K562 (cell line): ENCODE measurements at regions not wholly inside any gene's neighbourhood (a gene's known extent, or its start where the extent isn't known, plus 50 kb on each side); places are given as distances from the start of the nearest gene placed in this dataset.

ENCODE experiments used
- ATAC-seq: fragments of 200-7000 bp; cut with Tn5 transposase; 3 replicates; pipeline ENCODE4 v1.9.1; 2020; ENCODE audit warnings: moderate library complexity
- BruUV-seq: library from RNA; stranded (reverse); fragments of 400-500 nt; replicated peaks from 2 replicates; lab custom pipeline; 2021; lab: Mats Ljungman, UMichigan
- CTCF ChIA-PET: fragments of 300-600 bp; formaldehyde crosslinking; extraction: SDS; loops from one replicate; lab custom pipeline; 2021; ENCODE audit warnings: low intra/inter-chr PET ratio; lab: Yijun Ruan, JAX
- POLR2A ChIA-PET: fragments of 300-600, 350-650 bp; sonication (Branson Sonifier 250); formaldehyde crosslinking; extraction: SDS; loops from one replicate; lab custom pipeline; 2021; ENCODE audit warnings: antibody characterized with exemption, inconsistent platforms; lab: Yijun Ruan, JAX
- DNase-seq, 4 experiments: peaks; one replicate each; pipeline versions ENCODE4 v3.0.0 to v3.0.0-alpha.2; 2011 to 2018; ENCODE audit warnings: low spot score in 3 of 4, mixed read lengths in 3 of 4; ENCODE audit errors: extremely low read depth in 1 of 4
- FAIRE-seq: peaks from 2 replicates; lab custom pipeline; 2011; peaks lifted over from hg19 to GRCh38; lab: Jason Lieb, UNC
- H2AFZ ChIP-seq: 2 replicates; pipeline ENCODE4 v1.6.0; 2011; ENCODE audit warnings: low read depth, low read length, control low read depth, inconsistent platforms
- H3K27ac ChIP-seq: fragments of 200-600 bp; 3 replicates; pipeline ENCODE4 v1.8.0; 2011; ENCODE audit warnings: low read depth, mild to moderate bottlenecking, control low read depth, inconsistent platforms, low read length, moderate library complexity, mixed read lengths; ENCODE audit errors: extremely low read depth
- H3K27me3 ChIP-seq, 2 experiments: fragments of 300-600 bp in 1 of 2; 2 replicates in 1 of 2; 3 replicates in 1 of 2; pipeline versions ENCODE4 v1.6.0 to v1.8.0; 2011; ENCODE audit warnings: inconsistent platforms in 2 of 2, low read length in 2 of 2, mild to moderate bottlenecking in 1 of 2, mixed read lengths in 1 of 2, moderate library complexity in 1 of 2; ENCODE audit not compliant: control insufficient read depth in 2 of 2, insufficient read depth in 2 of 2
- H3K36me3 ChIP-seq: fragments of 300-600 bp; 3 replicates; pipeline ENCODE4 v1.8.0; 2011; ENCODE audit warnings: mild to moderate bottlenecking, low read length, inconsistent platforms; ENCODE audit not compliant: control insufficient read depth, insufficient read depth
- H3K4me1 ChIP-seq, 2 experiments: fragments of 200-600 bp in 1 of 2; replicated peaks in 1 of 2; 2 replicates in 1 of 2; 3 replicates in 1 of 2; pipeline versions ENCODE4 v1.5.1 to v1.8.0; 2011; ENCODE audit warnings: inconsistent platforms in 2 of 2, low read length in 2 of 2, mild to moderate bottlenecking in 1 of 2, mixed read lengths in 1 of 2, moderate library complexity in 1 of 2; ENCODE audit not compliant: control insufficient read depth in 2 of 2, insufficient read depth in 2 of 2
- H3K4me2 ChIP-seq: 2 replicates; pipeline ENCODE4 v1.6.1; 2011; ENCODE audit warnings: low read length, control low read depth, inconsistent platforms, mixed read lengths; ENCODE audit not compliant: insufficient read depth
- H3K4me3 ChIP-seq: fragments of 200-600 bp; sonication (generic), shearing (Covaris generic); 2 replicates; pipeline ENCODE4 v1.5.1; 2016; ENCODE audit warnings: control low read depth, inconsistent platforms
- H3K79me2 ChIP-seq: fragments of 200-600 bp; 3 replicates; pipeline ENCODE4 v1.8.0; 2011; ENCODE audit warnings: low read length, inconsistent platforms; ENCODE audit not compliant: control insufficient read depth, insufficient read depth
- H3K9ac ChIP-seq, 2 experiments: 2 replicates each; pipeline versions ENCODE4 v1.6.0 to v1.6.1; 2011; ENCODE audit warnings: low read depth in 2 of 2, low read length in 2 of 2, control low read depth in 1 of 2, inconsistent platforms in 1 of 2, mild to moderate bottlenecking in 1 of 2, mixed read lengths in 1 of 2; ENCODE audit not compliant: insufficient read depth in 1 of 2
- H3K9me1 ChIP-seq: one replicate; pipeline ENCODE4 v1.6.0; 2011; ENCODE audit warnings: inconsistent platforms, mild to moderate bottlenecking, low read length, moderate library complexity; ENCODE audit not compliant: control insufficient read depth, insufficient read depth
- H3K9me3 ChIP-seq: replicated peaks from 2 replicates; pipeline ENCODE4 v1.5.1; 2011; ENCODE audit warnings: low read depth, low read length, inconsistent platforms; ENCODE audit not compliant: control insufficient read depth, insufficient read depth
- H4K20me1 ChIP-seq: replicated peaks from 2 replicates; pipeline ENCODE4 v1.6.1; 2011; ENCODE audit warnings: low read length, inconsistent platforms, mixed read lengths; ENCODE audit not compliant: control insufficient read depth, insufficient read depth
- DLX4 ChIP-seq: fragments of 250-450 bp; sonication (Bioruptor Pico); IDR thresholded peaks from 2 replicates; pipeline ENCODE4 v1.6.1; 2021; ENCODE audit warnings: mild to moderate bottlenecking
- E2F3 ChIP-seq: fragments of 250-450 bp; sonication (Bioruptor Pico); IDR thresholded peaks from 2 replicates; pipeline ENCODE4 v1.4.0; 2020; ENCODE audit warnings: mild to moderate bottlenecking
- MAFF ChIP-seq: IDR thresholded peaks from 2 replicates; pipeline ENCODE4 v1.6.1; 2012; ENCODE audit warnings: low read length, improper control_type of control experiment
- PHF21A ChIP-seq: fragments of 450-650 bp; IDR thresholded peaks from 2 replicates; pipeline ENCODE4 v1.6.1; 2017; ENCODE audit warnings: low read depth, borderline replicate concordance
- POU5F1 ChIP-seq: fragments of 150-350 bp; IDR thresholded peaks from 2 replicates; pipeline ENCODE4 v1.6.1; 2014; ENCODE audit warnings: borderline replicate concordance, low read length, low read depth, mild to moderate bottlenecking; ENCODE audit not compliant: partially characterized antibody
- RAD51 ChIP-seq: fragments of 450-650 bp; IDR thresholded peaks from 2 replicates; pipeline ENCODE4 v1.7.1; 2016; ENCODE audit warnings: low read depth, mild to moderate bottlenecking, borderline replicate concordance
- RBM14 ChIP-seq: fragments of 200-400 bp; formaldehyde crosslinking; IDR thresholded peaks from 2 replicates; pipeline ENCODE4 v1.6.1; 2018; ENCODE audit warnings: low read depth, mild to moderate bottlenecking, low read length, moderate library complexity, borderline replicate concordance; ENCODE audit not compliant: insufficient read depth
- SIN3A ChIP-seq, 2 experiments: fragments of 150-350 bp in 1 of 2; IDR thresholded peaks; 2 replicates each; pipeline ENCODE4 v1.6.1; 2011 to 2016; ENCODE audit warnings: borderline replicate concordance in 2 of 2, low read depth in 2 of 2, low read length in 2 of 2, mild to moderate bottlenecking in 2 of 2, moderate library complexity in 2 of 2; ENCODE audit not compliant: control insufficient read depth in 1 of 2
- SRSF1 ChIP-seq: fragments of 200-400 bp; formaldehyde crosslinking; IDR thresholded peaks from 2 replicates; pipeline ENCODE4 v1.6.1; 2017; ENCODE audit warnings: mild to moderate bottlenecking, low read depth, low read length, moderate library complexity
- TAL1 ChIP-seq: fragments of 450-650 bp; IDR thresholded peaks from 2 replicates; pipeline ENCODE4 v1.6.1; 2016; ENCODE audit warnings: mild to moderate bottlenecking
- TBP ChIP-seq: optimal IDR thresholded peaks from 2 replicates; pipeline ENCODE3; 2011; ENCODE audit warnings: low read depth, low read length, improper control_type of control experiment
- TRIM24 ChIP-seq, 2 experiments: fragments of 450-650 bp; IDR thresholded peaks; 2 replicates each; pipeline ENCODE4 v1.6.1; 2016
- ZNF57 ChIP-seq: fragments of 450-650 bp; formaldehyde crosslinking; IDR thresholded peaks from 2 replicates; pipeline ENCODE4 v1.4.0; 2020; ENCODE audit warnings: mild to moderate bottlenecking, moderate library complexity
- ZNF699 ChIP-seq: fragments of 250-450 bp; sonication (Bioruptor Pico); IDR thresholded peaks from 2 replicates; pipeline ENCODE4 v1.8.0; 2021; ENCODE audit warnings: mild to moderate bottlenecking, moderate library complexity; ENCODE audit not compliant: insufficient replicate concordance
- WGBS: fragments of 100-300 bp; shearing (Covaris generic); methylation state at CpG from one replicate; pipeline ENCODE4 v1.1.6; 2016; ENCODE audit warnings: low coverage, mixed read lengths; ENCODE audit not compliant: insufficient coverage; ENCODE audit errors: missing lambda C conversion rate; 5-methylcytosine and 5-hydroxymethylcytosine counted together
- in situ Hi-C: fragments of 300-500 bp; cut with MboI; formaldehyde crosslinking; loops from 4 replicates; pipeline ENCODE4 v1.15.0; 2018; ENCODE audit warnings: inconsistent platforms, mixed read lengths
- intact Hi-C: fragments of 100-400 bp; cut with micrococcal nuclease; formaldehyde crosslinking; loops from 2 replicates; pipeline ENCODE4 v1.14.2; 2022
- TF ChIP-seq, protein P1 (sequence below): fragments of 450-650 bp; formaldehyde crosslinking; IDR thresholded peaks from 2 replicates; pipeline ENCODE4 v1.4.0; 2020; ENCODE audit warnings: mild to moderate bottlenecking, mixed read lengths
- TF ChIP-seq, protein P2 (sequence below): sonication (generic); formaldehyde crosslinking; IDR thresholded peaks from 2 replicates; pipeline ENCODE4 v1.8.0; 2023; ENCODE audit warnings: mild to moderate bottlenecking, missing genetic modification reagents

DNA sequence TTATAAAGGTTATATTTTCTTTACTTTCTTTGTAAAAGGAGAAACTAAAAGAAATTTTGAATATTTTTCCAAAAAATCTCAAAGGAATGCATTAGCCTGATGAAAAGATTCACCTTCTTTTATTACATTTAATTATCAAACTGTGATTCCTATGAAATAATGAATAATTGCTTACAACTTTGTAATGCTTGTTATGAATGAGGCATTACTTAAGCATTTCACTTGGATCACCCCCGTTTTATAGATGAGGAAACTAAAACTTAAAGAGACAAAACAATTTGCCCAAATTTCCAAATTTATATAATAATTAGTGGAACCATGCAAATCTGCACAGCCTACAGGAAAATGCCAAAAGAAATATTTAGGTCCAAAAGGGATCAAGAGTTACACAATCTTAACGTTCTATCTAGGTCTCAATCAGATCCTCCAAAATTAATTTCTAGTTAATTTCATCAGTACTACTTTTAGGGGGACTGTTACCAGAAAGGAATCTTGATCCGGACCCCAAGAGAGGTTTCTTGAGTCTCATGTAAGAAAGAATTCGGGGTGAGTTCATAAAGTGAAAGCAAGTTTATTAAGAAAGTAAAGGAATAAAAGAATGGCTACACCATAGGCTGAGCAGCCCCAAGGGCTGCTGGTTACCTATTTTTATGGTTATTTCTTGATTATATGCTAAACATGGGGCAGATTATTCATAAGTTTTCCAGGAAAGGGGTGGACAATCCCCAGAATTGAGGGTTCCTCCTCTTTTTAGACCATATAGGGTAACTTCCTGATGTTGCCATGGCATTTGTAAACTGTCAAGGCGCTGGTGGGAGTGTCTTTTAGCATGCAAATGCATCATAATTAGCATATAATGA, 288.0 kb downstream of the ADGB start (continued):
- TF ChIP-seq, protein P1, sequence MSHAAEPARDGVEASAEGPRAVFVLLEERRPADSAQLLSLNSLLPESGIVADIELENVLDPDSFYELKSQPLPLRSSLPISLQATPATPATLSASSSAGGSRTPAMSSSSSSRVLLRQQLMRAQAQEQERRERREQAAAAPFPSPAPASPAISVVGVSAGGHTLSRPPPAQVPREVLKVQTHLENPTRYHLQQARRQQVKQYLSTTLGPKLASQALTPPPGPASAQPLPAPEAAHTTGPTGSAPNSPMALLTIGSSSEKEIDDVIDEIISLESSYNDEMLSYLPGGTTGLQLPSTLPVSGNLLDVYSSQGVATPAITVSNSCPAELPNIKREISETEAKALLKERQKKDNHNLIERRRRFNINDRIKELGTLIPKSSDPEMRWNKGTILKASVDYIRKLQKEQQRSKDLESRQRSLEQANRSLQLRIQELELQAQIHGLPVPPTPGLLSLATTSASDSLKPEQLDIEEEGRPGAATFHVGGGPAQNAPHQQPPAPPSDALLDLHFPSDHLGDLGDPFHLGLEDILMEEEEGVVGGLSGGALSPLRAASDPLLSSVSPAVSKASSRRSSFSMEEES (CRISPR knock-in tag) = peak; percentile 15; the same call in 1 of the 2 replicates
- TF ChIP-seq RBM14 = no peak
- no peak for TF ChIP-seq TRIM24 (IDR thresholded peaks at IDR 0.05)
- TF ChIP-seq RAD51 = no peak

- H4K20me1 ChIP-seq = no peaks in the 10 kb centered on the region
- H3K4me2 ChIP-seq = peak overlapping the region; percentile 61
- peak overlapping the region; percentile 65 for H3K27ac ChIP-seq
- BruUV-seq = TSS peak; percentile 39
- in situ Hi-C loops (loop anchor here (25.0 kb wide), 1 partner anchor 325 kb away; the partner anchor contains the start of gene STXBP5), intact Hi-C loops (loop anchor here (1.0 to 10.0 kb wide), 4 partner anchors 9 to 1153 kb away; partner anchors contain the start of gene EPM2A)
- H3K9me3 ChIP-seq = no peaks in the 10 kb centered on the region
- WGBS = 8% methylated on average over 7 of the region's 7 CpGs
- ChIA-PET CTCF (no interaction called here), POLR2A (interaction anchor here (0.6 to 4.3 kb wide), 3 partner anchors 15 to 962 kb away, joined by 3 to 17 read pairs (median 5); no protein-coding TSS in a partner anchor)
- H2AFZ ChIP-seq = peak overlapping the region; percentile 49
- peaks cover 30 to 83% of the 10 kb centered on the region in 2 experiments for H3K4me1 ChIP-seq
- ATAC-seq (no peak), FAIRE-seq (no peak), DNase-seq (no peak)
- H3K9me1 ChIP-seq = no peaks in the 10 kb centered on the region
- H3K36me3 ChIP-seq = no peaks in the 10 kb centered on the region
- H3K27me3 ChIP-seq = no peaks in the 10 kb centered on the region
- peaks cover 37% of the 10 kb centered on the region; the same call in 2 of the 3 replicates for H3K79me2 ChIP-seq
- H3K4me3 ChIP-seq = peak overlapping the region; percentile 4; the same call in 1 of the 2 replicates
- H3K9ac ChIP-seq = peak overlapping the region in 1 of 2 experiments; percentile 64; a peak in 3 of 4 replicates
- TF ChIP-seq MAFF (no peak; the same call in none of the 2 replicates), TBP (no peak), E2F3 (CRISPR knock-in tag) (peak; percentile 100), PHF21A (no peak), ZNF699 (CRISPR knock-in tag) (peak; percentile 99), POU5F1 (no peak), DLX4 (CRISPR knock-in tag) (peak; percentile 91), TAL1 (no peak), ZNF57 (CRISPR knock-in tag) (peak; percentile 98), SRSF1 (no peak), SIN3A (IDR thresholded peaks at IDR 0.05; ENCODE audit: borderline replicate concordance in 2 of 2, control insufficient read depth in 1 of 2, low read depth in 2 of 2, low read length in 2 of 2) (no peak)
- TF ChIP-seq, protein P2, sequence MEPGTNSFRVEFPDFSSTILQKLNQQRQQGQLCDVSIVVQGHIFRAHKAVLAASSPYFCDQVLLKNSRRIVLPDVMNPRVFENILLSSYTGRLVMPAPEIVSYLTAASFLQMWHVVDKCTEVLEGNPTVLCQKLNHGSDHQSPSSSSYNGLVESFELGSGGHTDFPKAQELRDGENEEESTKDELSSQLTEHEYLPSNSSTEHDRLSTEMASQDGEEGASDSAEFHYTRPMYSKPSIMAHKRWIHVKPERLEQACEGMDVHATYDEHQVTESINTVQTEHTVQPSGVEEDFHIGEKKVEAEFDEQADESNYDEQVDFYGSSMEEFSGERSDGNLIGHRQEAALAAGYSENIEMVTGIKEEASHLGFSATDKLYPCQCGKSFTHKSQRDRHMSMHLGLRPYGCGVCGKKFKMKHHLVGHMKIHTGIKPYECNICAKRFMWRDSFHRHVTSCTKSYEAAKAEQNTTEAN = no peak
Measured at GRCh38 chr6:146887447-146888077, 288.8 kb downstream of the ADGB start.
